DMS 273 (cell line): ENCODE measurements at regions not wholly inside any gene's neighbourhood (a gene's known extent, or its start where the extent isn't known, plus 50 kb on each side); places are given as distances from the start of the nearest gene placed in this dataset.

Source experiments
- DNase-seq: peaks from one replicate; lab custom pipeline; 2025; ENCODE audit not compliant: unreplicated experiment; lab: John Stamatoyannopoulos, UW

DNA sequence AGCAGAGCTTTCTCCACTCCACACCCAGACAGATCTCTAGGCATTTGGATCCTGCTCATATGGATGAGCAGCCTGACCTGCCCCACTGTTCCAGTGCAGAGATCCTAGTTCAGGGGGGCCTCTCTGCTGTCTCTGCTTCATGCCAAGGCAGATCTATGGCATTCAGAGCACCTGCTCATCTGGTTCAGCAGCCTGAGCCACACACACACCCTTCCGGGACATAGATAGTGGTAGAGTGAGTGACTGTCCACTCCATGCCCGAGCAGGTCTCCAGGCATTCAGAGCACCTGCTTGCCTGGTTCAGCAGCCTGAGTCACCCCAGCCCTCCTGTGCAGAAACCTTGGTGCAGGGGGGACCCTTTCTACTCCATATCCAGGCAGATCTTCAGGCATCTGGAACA, 54.3 kb upstream of the ZNF800 start:
- no peak for DNase-seq
